ENCODE measurements at regions not wholly inside any gene's neighbourhood (a gene's known extent, or its start where the extent isn't known, plus 50 kb on each side); places are given as distances from the start of the nearest gene placed in this dataset.
"Not testable (repeated sequence)": the region's sequence is repeated elsewhere in the genome, so short reads cannot be mapped to it uniquely, and the experiment has no call there.

DNA sequence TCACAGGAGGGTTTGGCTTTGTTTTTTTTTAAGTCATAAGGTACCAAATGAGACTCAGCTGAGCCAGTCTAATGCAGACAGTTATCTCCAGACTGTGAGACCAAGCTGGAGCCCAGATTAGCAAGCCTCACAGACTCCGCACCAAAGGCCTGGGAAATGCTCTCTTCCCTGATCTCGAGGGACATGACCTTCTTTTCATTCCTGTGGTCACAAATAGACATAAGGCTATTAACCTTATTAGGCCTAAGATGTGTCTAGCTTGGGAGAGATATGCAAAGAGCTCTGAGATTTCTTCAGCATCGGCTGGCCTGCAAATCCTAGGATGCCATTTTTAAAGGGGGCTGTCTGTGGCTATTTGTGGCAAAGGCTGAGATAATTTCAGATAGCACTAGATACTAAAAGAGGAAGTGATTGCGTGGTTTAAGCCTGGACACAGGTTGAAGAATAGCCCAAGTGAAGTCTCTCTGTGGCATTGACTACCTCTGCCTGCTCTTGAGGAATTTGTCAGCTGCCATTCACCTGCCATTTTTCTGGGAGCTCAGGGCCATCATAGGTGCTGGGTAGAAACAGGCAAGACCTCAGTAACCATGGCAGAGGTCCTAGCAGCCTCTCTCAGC lies 301.3 kb downstream of the SIPA1L2 start:
- DNase-seq (ENCODE audit: insufficient read length, low spot score) (no peak), FAIRE-seq (no peak)

DNA sequence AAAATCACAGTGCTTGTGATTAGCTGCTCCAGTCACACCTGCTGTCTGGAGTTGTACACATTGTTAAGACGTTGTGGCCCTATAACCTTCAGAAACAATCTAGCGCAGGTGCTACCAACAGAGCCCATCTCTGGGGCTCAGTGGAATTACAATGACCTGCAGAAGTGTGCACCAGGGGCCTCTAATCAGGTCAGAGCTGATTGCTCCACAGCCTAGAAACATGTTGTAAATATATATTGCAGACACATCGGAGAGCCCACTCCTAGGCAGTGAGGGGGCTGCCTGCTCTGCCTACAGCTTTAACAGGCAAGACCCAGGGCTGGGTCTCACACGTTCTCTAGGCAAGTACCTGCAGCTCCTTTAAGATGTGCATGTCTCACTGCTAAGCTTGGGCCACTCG lies 302.0 kb downstream of the SIPA1L2 start:
- DNase-seq (ENCODE audit: insufficient read length, low spot score) (no peak), FAIRE-seq (no peak)

DNA sequence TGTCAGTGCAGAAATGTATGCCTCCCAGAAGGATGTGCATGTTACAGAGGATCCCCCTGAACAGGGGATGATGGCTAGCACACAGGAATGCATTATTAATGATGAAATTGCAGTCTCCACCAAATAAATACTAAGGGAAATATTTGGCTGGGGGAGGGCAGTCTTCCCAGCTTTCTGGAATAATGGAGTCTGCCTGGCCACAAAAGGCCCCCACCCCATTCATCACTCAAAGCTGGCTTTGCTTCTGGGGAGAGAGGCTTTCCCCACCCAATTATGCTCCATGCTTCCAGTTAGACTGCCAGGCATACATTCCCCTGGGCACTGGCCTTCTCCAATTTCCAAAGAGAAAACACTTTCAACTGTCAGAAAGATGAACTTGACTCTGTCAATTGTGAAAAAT lies 302.7 kb downstream of the SIPA1L2 start:
- DNase-seq (ENCODE audit: insufficient read length, low spot score) (no peak), FAIRE-seq (no peak)

DNA sequence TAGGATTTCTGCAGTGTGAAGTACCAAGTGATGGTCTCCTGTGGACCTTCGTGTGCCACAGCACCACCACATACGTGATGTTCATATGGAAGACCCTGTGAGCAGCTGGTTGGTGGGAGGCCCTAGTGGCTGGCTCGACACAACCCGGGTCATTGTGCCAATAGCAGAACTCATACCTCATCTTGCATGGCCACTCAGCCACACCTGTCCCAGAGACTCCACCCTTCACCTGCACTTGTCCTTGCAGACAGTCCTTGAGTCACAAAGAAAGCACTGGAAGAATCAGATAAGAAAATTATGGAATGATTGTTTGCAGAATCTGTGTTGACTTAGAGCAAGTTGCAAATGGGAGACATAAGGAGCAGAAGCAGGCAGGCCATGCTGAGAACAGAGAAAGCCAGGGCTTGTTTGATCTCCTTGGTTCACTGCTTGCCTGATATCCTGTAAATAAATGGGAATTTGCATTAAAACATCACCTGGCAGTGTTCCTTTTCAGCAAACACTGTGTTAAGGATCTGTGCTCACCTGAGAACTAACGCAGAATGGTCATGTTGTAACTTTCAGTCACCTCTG lies 307.7 kb downstream of the SIPA1L2 start:
- FAIRE-seq (no peak), DNase-seq (ENCODE audit: insufficient read length, low spot score) (no peak)

DNA sequence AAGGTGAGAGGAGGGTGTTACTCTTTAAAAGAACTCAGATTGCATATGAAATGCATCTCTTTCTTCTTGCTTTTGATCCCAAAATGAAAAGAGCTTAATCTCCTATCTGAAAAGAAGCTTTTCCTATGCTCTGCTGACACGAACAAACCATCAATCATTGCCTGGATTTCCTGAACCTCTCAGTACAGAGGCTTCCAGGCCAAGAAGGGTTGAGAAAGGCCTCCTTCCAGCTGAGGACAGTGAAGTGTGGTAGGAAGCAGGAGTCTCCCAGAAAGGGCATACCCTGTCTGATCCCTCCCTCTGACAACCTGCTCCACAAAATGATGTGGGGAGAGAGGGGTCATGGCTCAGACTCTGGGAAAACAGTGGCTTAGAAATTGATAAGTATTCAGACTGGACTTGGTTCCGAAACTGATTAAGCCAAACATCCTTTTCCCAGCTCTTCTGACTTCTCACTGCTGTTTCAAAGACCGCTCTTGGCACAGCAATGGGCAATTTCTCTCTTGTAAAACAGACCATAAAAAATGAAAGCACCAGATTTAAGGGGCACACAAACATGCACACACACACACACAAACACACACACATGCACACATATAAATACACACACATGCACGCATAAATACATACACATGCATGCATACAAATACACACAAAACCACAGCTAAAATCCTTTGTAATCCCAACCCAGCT lies 310.3 kb downstream of the SIPA1L2 start:
- FAIRE-seq (no peak), DNase-seq (ENCODE audit: insufficient read length, low spot score) (no peak)

DNA sequence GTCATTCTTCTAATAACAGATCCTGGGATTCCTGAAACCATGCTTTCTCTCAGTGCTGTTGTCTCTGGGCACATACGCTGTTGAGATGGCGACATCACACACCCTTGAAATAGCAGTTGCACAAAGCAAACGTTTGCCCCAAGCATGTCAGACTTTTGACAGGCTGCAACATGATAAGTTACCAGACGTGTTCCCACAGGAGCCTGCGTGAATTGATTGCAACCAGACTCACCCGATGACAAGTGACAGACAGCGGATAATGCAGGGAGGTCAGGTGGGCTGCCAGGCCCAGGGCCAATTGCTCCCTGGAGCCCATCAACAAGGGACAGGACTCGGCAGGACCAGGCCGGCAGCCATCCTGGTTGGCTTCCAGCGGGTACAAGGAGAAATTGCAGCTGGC lies 310.9 kb downstream of the SIPA1L2 start:
- DNase-seq (ENCODE audit: insufficient read length, low spot score) (no peak), FAIRE-seq (no peak)

DNA sequence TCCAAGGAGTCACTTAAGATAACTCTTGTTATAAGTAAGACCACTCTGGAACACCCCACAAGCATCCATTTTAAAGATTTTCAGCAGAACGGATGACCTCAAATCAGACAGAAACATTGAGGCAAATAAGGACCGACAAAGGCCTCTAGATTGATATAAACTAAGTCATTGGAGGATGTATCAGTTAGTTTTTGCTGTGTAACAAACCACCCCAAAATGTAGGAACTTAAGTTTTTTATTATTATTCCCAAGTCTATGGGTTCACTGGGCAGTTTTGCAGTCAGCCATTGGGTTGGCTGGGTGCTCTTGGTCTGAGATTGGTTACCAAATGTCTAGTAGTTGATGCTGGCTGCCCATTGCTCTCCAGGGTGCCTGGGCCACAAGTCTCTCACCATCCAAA lies 311.8 kb downstream of the SIPA1L2 start:
- DNase-seq (ENCODE audit: insufficient read length, low spot score) (no peak), FAIRE-seq (no peak)

DNA sequence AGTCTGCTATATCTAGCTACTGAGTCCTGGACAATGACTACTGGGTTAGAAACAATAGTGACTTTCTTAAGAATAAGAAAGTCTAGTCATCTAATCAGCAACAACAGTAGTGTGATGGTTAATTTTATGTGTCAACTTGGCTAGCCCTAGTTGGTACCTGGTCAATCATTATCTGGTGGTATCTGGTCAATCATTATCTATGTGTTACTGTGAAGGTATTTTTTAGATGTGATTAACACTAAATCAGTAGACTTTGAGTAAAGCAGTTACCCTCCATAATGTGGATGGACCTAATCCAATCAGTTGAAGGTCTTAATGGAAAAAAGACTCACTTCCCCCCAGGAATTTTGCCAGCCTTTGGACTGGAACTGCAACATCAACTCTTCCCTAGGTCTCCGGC lies 312.6 kb downstream of the SIPA1L2 start:
- FAIRE-seq (no peak), DNase-seq (ENCODE audit: insufficient read length, low spot score) (no peak)

DNA sequence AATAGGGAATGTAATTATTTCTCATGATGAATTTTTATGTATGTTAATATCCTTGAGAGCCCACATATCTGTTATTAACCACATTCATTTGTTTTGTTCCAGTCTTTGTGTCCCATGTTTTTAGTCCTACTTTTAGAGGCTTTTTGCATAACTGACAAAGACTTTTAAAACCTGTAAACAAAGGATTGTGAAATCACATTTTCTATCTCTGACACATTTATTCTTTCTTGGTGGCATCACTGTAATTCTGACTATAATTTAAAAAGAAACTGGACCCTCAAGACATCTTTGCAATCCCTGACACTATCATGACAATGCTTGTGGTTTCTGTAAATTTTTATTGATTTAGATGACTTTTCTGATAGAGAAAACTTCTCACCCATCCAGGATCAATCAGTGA lies 313.1 kb downstream of the SIPA1L2 start:
- no peak for DNase-seq (ENCODE audit: insufficient read length, low spot score)

DNA sequence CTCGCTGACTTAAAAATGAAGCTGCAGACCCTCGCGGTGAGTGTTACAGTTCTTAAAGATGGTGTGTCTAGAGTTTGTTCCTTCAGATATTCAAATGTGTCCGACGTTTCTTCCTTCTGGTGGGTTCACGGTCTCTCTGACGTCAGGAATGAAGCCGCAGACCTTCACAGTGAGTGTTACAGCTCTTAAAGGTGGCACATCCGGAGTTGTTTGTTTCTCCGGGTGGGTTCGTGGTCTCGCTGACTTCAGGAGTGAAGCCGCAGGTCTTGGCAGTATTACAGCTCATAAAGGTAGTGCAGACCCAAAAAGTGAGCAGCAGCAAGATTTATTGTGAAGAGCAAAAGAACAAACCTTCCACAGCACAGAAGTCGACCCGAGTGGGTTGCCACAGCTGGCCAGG lies 316.1 kb downstream of the SIPA1L2 start:
- not testable (repeated sequence) for DNase-seq (ENCODE audit: insufficient read length, low spot score); FAIRE-seq

More for the DNA sequence above, 313.1 kb downstream of the SIPA1L2 start:
- no peak for FAIRE-seq

DNA sequence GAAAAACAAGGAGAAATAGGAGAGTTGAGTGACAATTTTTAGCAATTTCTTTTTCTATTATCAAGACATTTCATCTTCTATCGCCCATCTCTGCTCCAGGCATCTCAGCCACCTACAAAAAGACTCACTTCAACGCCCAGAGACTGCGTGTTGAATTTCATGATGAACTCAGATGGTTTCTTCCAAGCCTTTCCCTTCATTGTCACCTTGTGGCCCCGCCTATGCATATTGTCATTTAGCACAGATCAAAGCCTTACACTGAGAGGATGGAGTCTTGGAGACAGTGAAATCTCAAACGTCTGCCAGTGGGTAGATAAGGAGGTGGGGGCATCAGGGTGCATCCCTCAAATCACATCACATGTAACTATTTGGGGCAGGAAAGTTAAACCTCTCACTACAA lies 319.4 kb downstream of the SIPA1L2 start:
- DNase-seq (ENCODE audit: insufficient read length, low spot score) (no peak), FAIRE-seq (no peak)

DNA sequence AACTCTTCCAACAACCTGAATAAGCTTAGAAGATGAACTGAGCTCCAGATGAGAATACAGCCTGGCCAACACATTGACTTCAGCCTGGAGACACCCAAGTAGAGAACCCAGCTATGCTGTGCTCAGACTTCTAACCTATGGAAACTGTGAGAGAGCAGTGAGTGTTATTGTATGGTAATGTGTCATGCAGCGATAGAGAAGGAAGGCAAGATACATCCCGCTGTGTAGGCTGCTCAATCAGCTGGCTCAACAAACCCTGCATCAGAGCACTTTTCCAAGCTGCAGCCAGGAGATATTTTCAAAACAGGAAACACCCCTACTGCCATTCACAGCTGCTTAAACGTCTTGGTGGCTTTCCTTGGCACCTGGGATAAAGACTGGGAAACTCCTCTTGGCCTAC lies 321.3 kb downstream of the SIPA1L2 start:
- DNase-seq (ENCODE audit: insufficient read length, low spot score) (no peak), FAIRE-seq (no peak)

DNA sequence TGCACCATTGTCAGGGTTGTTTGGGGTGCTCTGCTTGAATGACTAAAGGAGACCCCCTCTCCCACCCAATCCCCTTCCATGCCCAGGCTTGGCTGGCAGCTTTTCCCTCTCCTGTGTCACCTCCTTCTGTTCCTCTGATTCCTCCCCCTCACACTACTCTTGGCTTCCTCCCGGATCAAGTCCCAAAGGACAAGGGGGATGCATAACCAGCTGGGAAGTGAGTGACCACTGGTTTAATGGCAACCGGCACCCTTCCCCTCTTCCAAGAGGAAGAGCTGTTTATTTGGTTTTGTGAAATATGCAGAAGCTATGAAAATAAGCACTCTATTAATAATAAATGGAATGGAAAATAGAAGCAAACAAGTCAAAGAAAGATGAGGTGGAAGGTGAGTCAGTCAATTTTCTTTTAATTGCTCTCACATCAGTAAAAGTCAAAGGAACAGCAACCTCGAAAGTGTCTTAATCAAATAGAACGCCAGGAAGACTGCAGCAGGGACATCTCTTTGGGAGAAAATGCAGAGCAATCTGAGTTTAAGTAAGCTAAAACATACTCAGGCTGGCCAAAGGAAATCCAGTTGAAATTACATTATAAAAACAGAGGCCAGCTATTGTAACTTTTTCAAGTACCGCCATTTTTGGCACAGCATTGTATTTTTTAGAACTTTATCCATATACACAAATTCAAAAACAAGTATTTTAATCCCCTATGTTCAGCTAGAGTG lies 322.5 kb downstream of the SIPA1L2 start:
- FAIRE-seq, result no peak
- DNase-seq (ENCODE audit: insufficient read length, low spot score), result no peak

DNA sequence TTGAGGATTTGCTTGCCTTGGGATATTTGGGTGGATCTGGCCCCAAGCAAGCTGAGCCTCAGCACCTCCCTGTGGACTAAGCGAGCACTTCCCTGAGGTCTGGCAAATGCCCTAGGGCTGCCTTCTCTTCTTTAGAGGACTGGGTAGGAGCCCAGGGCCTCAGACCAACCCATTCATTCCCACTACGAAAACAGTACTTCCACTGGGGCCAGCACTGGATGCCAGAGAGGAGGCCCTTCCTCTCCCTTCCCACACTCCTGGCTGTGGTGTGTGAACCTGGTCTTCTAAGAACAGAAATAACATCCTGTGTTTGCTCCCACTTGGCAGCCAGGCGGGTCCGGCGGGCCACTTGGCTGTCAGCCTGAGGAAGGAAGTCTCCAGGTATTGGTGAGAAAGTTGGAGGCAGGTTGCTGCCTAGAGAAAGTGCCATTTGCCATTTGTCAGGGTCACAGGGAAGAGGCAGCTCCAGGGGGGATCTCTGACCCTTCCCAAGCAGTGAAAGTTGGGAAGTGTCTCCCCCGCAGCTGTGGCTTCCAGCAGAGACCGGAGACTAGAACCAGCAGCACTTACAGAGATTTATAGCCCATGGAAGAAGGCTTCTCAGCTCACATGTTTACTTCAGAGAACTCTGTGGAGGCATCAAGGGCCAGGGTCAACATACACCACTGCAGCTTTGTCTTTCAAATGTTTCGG lies 323.5 kb downstream of the SIPA1L2 start:
- DNase-seq (ENCODE audit: insufficient read length, low spot score) (no peak), FAIRE-seq (no peak)

DNA sequence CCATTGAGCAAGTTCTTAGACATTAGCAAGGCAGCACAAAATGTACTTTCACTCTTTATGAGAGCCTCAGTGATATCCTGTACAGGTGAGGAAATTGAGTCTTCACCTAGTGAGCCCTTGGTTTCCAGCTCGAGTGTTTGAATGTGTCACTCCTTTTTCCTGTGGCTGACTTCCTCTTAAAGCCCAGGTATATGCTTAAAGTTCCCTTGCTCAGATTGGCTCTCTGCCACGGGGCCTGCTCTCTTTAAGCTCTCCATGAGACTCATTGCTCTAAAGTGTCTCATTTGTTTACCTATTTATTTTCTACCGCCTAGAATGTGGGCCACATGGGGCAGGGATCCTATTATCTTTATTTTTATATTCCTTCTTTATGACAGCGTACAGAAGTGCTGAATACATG lies 324.9 kb downstream of the SIPA1L2 start:
- FAIRE-seq (no peak), DNase-seq (ENCODE audit: insufficient read length, low spot score) (no peak)

DNA sequence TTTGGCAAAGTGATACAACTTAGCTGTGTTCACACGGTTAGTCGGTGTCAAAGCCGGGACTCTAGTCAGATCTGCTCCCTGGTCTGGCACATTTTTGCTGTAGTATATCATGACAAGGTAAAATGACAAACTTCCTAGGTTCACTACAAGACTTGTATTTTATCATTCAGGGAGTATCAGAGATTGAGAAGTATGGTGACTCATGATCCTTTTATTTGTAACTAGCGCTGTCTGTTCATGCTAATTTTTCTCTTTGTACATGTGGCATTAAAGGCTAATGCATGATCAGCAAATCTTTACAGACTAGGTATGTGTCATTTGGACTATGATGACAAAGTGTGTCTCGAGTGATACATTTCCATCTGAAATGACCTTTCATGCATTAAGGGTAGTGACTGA lies 326.7 kb downstream of the SIPA1L2 start:
- no peak for FAIRE-seq
- DNase-seq (ENCODE audit: insufficient read length, low spot score), result no peak

DNA sequence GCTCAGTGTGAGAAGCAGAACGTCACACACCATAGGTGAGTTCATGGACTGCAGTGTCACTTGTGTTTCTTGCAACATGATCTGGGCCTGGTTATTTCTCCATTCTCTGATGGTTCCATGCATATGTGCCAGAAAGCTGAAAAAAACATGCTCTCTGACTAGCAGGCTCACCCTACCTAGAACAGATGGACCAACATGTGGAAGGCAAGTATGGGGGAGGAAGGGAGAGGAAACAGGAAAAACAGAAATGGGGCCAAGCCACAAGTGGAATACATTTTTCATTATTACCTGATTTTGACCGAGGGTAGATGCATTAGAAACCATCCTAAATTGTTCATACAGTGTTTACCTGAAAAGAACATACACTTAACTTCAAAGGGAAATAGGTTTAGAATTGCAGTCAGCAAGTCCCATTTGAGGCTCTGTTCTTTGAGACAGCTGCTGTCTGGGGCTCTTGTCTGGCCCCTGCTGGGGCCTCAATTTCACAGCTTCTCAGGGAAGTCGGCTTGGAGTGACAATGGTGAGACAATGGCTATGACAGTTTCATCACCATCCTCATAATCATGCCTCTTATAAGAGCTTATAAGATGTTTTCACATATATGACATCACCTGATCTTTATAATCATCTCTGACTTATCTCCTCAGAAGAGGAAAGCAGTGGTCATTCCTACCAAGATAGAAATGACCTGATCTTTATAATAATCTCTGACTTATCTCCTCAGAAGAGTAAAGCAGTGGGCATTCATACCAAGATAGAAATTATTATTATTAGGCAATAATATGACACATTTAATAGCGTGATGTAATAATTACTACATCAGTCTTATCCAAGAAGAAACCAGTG lies 327.3 kb downstream of the SIPA1L2 start:
- no peak for DNase-seq (ENCODE audit: insufficient read length, low spot score)
- no peak for FAIRE-seq

DNA sequence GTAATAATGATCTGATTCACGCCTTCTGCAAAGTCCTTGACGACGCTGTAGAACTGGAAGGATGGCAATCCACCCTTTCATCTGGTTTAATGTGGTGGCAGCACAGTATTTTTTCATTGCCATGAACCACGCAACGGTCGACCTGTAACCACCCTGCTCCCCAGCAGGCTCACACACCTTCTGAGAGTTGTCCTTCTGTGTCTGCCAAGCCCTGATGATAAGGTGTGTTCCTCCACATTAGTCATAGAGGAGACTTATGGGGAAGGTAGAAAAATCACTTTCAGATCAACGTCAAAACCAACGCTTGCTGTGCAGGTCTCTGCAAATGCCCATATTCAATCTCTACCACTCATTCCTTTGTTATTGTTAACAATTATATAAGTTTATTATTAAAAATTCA lies 328.7 kb downstream of the SIPA1L2 start:
- FAIRE-seq, result no peak
- no peak for DNase-seq (ENCODE audit: insufficient read length, low spot score)

DNA sequence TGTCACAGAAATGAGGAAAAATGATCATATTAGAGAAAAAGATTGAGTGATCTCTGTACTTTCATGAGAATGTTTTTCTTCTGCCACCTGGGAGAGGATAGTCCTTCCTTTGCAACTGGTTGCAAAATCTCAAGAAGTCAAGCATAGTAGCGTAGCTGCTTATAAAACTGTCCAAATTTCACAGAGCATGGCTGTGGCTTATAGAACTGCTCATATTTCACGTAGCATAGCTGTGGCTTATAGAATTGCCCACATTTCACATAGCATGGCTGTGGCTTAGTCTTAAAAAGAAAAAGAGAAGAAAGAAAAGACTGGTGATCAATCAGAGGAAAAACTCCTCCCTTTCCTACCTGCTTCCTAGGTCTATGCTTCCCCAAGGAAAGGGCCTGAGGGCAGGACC lies 329.5 kb downstream of the SIPA1L2 start:
- DNase-seq (ENCODE audit: insufficient read length, low spot score) (no peak), FAIRE-seq (no peak)

DNA sequence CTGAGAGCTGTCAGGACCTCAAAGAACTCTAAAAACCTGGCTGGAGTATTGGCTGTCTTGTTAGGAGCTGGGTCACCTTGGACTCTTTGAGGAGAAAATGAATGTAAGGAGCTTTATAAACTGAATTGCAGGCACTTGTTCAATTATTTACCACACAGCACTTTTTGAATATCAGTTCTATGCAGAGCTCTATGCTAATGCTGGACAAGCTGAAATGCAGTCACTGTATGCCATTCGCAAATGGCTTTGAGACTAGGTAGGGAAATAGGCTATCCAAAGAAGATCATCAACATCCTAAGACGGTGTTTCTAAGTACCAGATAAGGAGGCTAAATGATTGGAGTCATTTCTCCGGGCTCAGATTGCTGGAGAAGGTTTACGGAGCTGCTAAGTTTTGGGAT lies 333.5 kb downstream of the SIPA1L2 start:
- DNase-seq (ENCODE audit: insufficient read length, low spot score), result no peak
- FAIRE-seq, result no peak
